Upper lobe of left lung (tissue), 4 donors: ENCODE measurements at regions not wholly inside any gene's neighbourhood (a gene's known extent, or its start where the extent isn't known, plus 50 kb on each side); places are given as distances from the start of the nearest gene placed in this dataset.

Source experiments
- CTCF ChIP-seq, 6 experiments: fragments of 450-650 bp in 4 of 6; fragments of 200-600 bp in 2 of 6; sonication (generic) in 2 of 6; IDR thresholded peaks; one replicate each; pipeline ENCODE4 v1.5.1; 2016 to 2019; ENCODE audit warnings: antibody characterized with exemption in 6 of 6
- POLR2A ChIP-seq, 4 donors: fragments of 450-650 bp; IDR thresholded peaks; one replicate each; pipeline ENCODE4 v1.5.1; 2016 to 2017; ENCODE audit warnings: antibody characterized with exemption in 4 of 4, mild to moderate bottlenecking in 2 of 4

GRCh38 chr12:124207617-124208016 lies 87.3 kb upstream of the RFLNA start:
- TF ChIP-seq POLR2A (IDR thresholded peaks at IDR 0.05) (no peak), CTCF (IDR thresholded peaks at IDR 0.05) (no peak)
